Osteoblast (primary cell): ENCODE measurements at regions not wholly inside any gene's neighbourhood (a gene's known extent, or its start where the extent isn't known, plus 50 kb on each side); places are given as distances from the start of the nearest gene placed in this dataset.

Experiments
- DNase-seq: peaks from one replicate; pipeline ENCODE4 v3.0.0; 2011; ENCODE audit warnings: low spot score, mixed read lengths; ENCODE audit not compliant: insufficient read length; ENCODE audit errors: missing footprints
- H2AFZ ChIP-seq: 2 replicates; pipeline ENCODE4 v1.6.0; 2011; ENCODE audit warnings: mild to moderate bottlenecking, low read length
- H3K27ac ChIP-seq: 2 replicates; pipeline ENCODE4 v1.5.1; 2011; ENCODE audit warnings: mild to moderate bottlenecking, low read depth, low read length, moderate library complexity
- H3K27me3 ChIP-seq: 2 replicates; pipeline ENCODE4 v1.6.0; 2012; ENCODE audit warnings: mild to moderate bottlenecking, control low read depth, inconsistent platforms, low read length, moderate library complexity; ENCODE audit not compliant: insufficient read depth
- H3K36me3 ChIP-seq: 2 replicates; pipeline ENCODE4 v1.5.1; 2011; ENCODE audit warnings: mild to moderate bottlenecking, low read length, control low read depth, moderate library complexity; ENCODE audit not compliant: insufficient read depth
- H3K4me1 ChIP-seq: 2 replicates; pipeline ENCODE4 v1.5.1; 2011; ENCODE audit warnings: mild to moderate bottlenecking, low read length, control low read depth, moderate library complexity; ENCODE audit not compliant: insufficient read depth
- H3K4me2 ChIP-seq: 2 replicates; pipeline ENCODE4 v1.6.0; 2011; ENCODE audit warnings: mild to moderate bottlenecking, low read length; ENCODE audit not compliant: insufficient read depth
- H3K4me3 ChIP-seq: fragments of 200-600 bp; sonication (generic); 3 replicates; pipeline ENCODE4 v1.5.1; 2012; ENCODE audit warnings: mild to moderate bottlenecking, low read length, inconsistent platforms; ENCODE audit not compliant: insufficient read depth
- H3K79me2 ChIP-seq: 2 replicates; pipeline ENCODE4 v1.6.0; 2012; ENCODE audit warnings: mild to moderate bottlenecking, low read length, control low read depth, inconsistent platforms; ENCODE audit not compliant: insufficient read depth
- H3K9me3 ChIP-seq: 2 replicates; pipeline ENCODE4 v1.5.1; 2011; ENCODE audit warnings: low read depth, low read length, control low read depth
- H4K20me1 ChIP-seq: 2 replicates; pipeline ENCODE4 v1.6.0; 2012; ENCODE audit warnings: mild to moderate bottlenecking, low read length, control low read depth; ENCODE audit not compliant: insufficient read depth
- TF ChIP-seq, protein P1 (sequence below): IDR thresholded peaks from 2 replicates; pipeline ENCODE4 v1.5.1; 2011; ENCODE audit warnings: mild to moderate bottlenecking, low read depth, low read length, moderate library complexity; ENCODE audit errors: extremely low read depth

DNA sequence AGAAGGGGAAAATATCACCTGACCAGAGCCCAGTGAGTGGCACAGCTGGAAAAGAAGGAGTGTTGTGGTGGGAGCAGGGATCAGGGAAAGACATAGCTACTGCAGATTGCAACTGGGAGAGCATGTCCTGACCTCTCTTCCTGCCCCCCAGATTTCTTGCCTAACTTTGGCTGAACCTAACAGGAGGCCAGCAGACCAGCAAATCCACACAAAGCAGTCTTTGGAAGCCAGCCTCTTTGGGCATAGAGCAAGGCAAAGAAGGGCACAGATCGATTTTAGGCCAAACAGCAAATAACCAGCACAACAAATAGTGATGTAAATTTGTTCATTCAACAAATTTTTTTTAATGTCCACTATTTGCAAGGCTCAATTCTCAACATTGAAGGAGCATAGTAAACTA, 433.2 kb upstream of the GHITM start:
- Histone ChIP-seq H3K27ac (no peak overlapping the region), H3K4me3 (no peak overlapping the region), H4K20me1 (no peaks in the 10 kb centered on the region), H3K4me2 (no peak overlapping the region), H3K9me3 (no peaks in the 10 kb centered on the region), H3K79me2 (no peaks in the 10 kb centered on the region), H3K27me3 (no peaks in the 10 kb centered on the region), H3K36me3 (no peaks in the 10 kb centered on the region), H3K4me1 (no peaks in the 10 kb centered on the region), H2AFZ (no peak overlapping the region)
- TF ChIP-seq, protein P1, sequence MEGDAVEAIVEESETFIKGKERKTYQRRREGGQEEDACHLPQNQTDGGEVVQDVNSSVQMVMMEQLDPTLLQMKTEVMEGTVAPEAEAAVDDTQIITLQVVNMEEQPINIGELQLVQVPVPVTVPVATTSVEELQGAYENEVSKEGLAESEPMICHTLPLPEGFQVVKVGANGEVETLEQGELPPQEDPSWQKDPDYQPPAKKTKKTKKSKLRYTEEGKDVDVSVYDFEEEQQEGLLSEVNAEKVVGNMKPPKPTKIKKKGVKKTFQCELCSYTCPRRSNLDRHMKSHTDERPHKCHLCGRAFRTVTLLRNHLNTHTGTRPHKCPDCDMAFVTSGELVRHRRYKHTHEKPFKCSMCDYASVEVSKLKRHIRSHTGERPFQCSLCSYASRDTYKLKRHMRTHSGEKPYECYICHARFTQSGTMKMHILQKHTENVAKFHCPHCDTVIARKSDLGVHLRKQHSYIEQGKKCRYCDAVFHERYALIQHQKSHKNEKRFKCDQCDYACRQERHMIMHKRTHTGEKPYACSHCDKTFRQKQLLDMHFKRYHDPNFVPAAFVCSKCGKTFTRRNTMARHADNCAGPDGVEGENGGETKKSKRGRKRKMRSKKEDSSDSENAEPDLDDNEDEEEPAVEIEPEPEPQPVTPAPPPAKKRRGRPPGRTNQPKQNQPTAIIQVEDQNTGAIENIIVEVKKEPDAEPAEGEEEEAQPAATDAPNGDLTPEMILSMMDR: no peak
- DNase-seq: no peak

DNA sequence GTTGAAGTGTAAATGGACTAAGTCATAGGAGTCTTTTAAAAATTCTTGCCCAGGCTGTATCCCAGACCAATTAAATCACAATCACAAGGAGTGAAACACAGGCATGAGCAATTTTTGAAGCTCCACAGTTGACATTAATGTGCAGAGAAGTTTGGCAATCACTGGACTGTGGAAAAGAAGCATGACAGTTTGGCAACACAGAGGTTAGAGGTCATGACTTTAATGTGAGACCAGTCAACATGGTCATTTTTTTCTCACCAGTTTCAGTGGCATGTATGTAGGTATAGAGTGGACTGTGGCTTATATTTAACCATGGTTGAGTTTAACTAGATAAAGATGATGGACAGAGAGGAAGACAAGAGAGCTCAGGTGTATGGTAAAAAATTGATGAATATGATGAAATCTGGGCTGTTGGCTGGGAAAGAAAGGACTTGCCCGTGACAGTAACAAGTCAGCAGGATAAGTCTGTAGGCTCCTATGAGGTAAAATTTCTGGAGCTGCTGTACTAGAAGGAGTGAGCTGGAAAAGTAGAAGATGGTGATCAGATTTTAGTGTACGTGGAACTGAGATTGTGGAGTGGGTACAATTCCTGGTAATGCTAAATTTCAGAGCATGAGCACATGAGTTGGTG, 432.2 kb upstream of the GHITM start:
- Histone ChIP-seq H3K36me3 (no peaks in the 10 kb centered on the region), H2AFZ (no peak overlapping the region), H3K27ac (no peak overlapping the region), H4K20me1 (no peaks in the 10 kb centered on the region), H3K27me3 (no peaks in the 10 kb centered on the region), H3K79me2 (no peaks in the 10 kb centered on the region), H3K4me3 (no peak overlapping the region), H3K9me3 (no peaks in the 10 kb centered on the region), H3K4me1 (no peaks in the 10 kb centered on the region), H3K4me2 (no peak overlapping the region)
- DNase-seq: no peak
- TF ChIP-seq, protein P1: no peak

DNA sequence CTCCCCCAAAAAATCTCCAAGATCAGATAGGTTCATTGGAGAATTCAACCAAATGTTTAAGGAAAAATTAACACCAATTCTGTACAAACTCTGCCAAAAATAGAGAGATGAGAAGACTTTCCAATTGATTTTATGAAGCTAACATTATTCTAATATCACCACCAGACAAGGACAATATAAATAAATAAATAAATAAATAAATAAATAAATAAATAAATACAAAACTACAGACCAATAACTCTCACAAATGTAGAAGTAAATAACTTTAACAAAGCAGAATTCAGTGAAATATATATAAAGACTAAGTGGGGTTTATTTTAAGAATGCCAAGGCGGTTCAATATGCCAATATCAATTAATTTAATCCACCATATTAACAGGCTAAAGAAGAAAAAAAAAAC, 425.9 kb upstream of the GHITM start:
- no peaks in the 10 kb centered on the region for H3K9me3 ChIP-seq
- H4K20me1 ChIP-seq: no peaks in the 10 kb centered on the region
- no peak overlapping the region for H3K4me3 ChIP-seq
- H3K36me3 ChIP-seq: no peaks in the 10 kb centered on the region
- no peak overlapping the region for H3K27ac ChIP-seq
- H3K27me3 ChIP-seq: no peaks in the 10 kb centered on the region
- H3K79me2 ChIP-seq: no peaks in the 10 kb centered on the region
- H3K4me1 ChIP-seq: no peaks in the 10 kb centered on the region
- no peak for DNase-seq
- no peak overlapping the region for H2AFZ ChIP-seq
- no peak overlapping the region for H3K4me2 ChIP-seq
- TF ChIP-seq, protein P1: no peak

DNA sequence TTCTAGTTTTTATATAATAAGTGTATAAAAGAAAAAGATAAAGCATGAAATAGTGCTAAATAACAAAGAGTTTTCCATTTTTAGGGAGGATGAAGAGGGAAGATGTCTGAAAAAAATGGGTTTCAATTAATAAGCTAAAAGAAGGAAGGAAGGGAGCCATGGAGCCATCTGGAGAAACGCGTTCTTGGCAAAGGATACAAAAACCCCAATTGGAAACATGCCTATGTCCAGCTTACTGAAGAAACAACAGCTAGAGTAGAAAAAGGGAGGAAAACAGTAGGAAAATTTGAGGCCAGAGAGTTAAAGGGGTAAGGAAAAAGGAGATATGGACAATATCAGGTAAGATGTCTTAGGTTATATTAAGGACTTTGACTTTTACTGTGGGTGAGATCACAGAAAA, 416.2 kb upstream of the GHITM start:
- no peaks in the 10 kb centered on the region for H4K20me1 ChIP-seq
- H3K27me3 ChIP-seq: no peaks in the 10 kb centered on the region
- H2AFZ ChIP-seq: no peak overlapping the region
- H3K79me2 ChIP-seq: no peaks in the 10 kb centered on the region
- no peak for DNase-seq
- no peaks in the 10 kb centered on the region for H3K4me1 ChIP-seq
- no peak overlapping the region for H3K4me2 ChIP-seq
- no peak overlapping the region for H3K27ac ChIP-seq
- H3K36me3 ChIP-seq: no peaks in the 10 kb centered on the region
- H3K4me3 ChIP-seq: no peak overlapping the region
- peaks cover 2% of the 10 kb centered on the region for H3K9me3 ChIP-seq
- TF ChIP-seq, protein P1: no peak
